Hepatocyte (in vitro differentiated cells): ENCODE measurements at regions not wholly inside any gene's neighbourhood (a gene's known extent, or its start where the extent isn't known, plus 50 kb on each side); places are given as distances from the start of the nearest gene placed in this dataset.

ENCODE experiments used
- EZH2phosphoT487 ChIP-seq: fragments of 200-600 bp; sonication (generic); IDR thresholded peaks from one replicate; pipeline ENCODE4 v1.6.1; 2018; ENCODE audit warnings: antibody characterized with exemption, mild to moderate bottlenecking, low read depth, moderate library complexity; ENCODE audit not compliant: unreplicated experiment, severe bottlenecking
- TF ChIP-seq, protein P1 (sequence below): fragments of 200-600 bp; sonication (generic); IDR thresholded peaks from 2 replicates; pipeline ENCODE4 v1.5.1; 2016; ENCODE audit warnings: antibody characterized with exemption, mild to moderate bottlenecking; ENCODE audit not compliant: poor library complexity

DNA sequence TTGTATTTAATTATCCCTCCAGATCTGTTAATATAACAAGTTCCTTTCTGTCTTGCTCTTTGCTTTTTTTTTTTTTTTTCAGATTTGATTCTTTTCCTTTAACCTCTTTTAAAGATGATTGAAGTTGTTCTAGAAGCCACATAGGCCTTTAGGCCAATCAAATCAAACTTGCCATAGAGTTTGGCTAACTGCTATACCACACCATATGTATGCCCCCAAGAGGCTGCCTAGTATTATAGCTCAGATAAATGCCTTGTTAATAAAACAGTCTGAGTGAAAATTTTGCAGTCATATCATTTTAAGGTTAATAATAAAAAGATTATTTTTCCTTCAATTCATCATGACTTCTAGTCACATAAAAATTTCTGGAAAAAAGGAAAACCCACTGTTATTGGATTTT, 696.0 kb upstream of the CHRM3 start:
- TF ChIP-seq, protein P1, sequence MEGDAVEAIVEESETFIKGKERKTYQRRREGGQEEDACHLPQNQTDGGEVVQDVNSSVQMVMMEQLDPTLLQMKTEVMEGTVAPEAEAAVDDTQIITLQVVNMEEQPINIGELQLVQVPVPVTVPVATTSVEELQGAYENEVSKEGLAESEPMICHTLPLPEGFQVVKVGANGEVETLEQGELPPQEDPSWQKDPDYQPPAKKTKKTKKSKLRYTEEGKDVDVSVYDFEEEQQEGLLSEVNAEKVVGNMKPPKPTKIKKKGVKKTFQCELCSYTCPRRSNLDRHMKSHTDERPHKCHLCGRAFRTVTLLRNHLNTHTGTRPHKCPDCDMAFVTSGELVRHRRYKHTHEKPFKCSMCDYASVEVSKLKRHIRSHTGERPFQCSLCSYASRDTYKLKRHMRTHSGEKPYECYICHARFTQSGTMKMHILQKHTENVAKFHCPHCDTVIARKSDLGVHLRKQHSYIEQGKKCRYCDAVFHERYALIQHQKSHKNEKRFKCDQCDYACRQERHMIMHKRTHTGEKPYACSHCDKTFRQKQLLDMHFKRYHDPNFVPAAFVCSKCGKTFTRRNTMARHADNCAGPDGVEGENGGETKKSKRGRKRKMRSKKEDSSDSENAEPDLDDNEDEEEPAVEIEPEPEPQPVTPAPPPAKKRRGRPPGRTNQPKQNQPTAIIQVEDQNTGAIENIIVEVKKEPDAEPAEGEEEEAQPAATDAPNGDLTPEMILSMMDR = no peak
- no peak for TF ChIP-seq EZH2phosphoT487
